ENCODE measurements at regions not wholly inside any gene's neighbourhood (a gene's known extent, or its start where the extent isn't known, plus 50 kb on each side); places are given as distances from the start of the nearest gene placed in this dataset.

GRCh38 chr20:52804497-52805295 is 167.5 kb upstream of the TSHZ2 start:
- H3K27me3 ChIP-seq (replicated peaks; ENCODE audit: insufficient read depth): peaks cover 25% of the 10 kb centered on the region
- 60 to 66% methylated on average over 13 of the region's 13 CpGs for WGBS, 2 experiments (ENCODE audit: low coverage in 1 of 2, low lambda C conversion rate in 2 of 2, missing lambda C conversion rate in 2 of 2)
- TF ChIP-seq EZH2phosphoT487 (IDR thresholded peaks at IDR 0.05; ENCODE audit: insufficient read depth, low read depth) (no peak), EZH2 (IDR thresholded peaks at IDR 0.05; ENCODE audit: insufficient read depth, poor library complexity, severe bottlenecking) (no peak)
- no peaks in the 10 kb centered on the region for H3F3A ChIP-seq (ENCODE audit: insufficient read depth)
- no peaks in the 10 kb centered on the region for H3K4me1 ChIP-seq (ENCODE audit: insufficient read depth)
- no peak overlapping the region for H3K4me2 ChIP-seq (ENCODE audit: unreplicated experiment)
- in situ Hi-C loops (cut with MboI): no loop called here
- no peaks in the 10 kb centered on the region for H3K9me2 ChIP-seq (ENCODE audit: insufficient read depth)
- DNase-seq: no peak
- no peak overlapping the region for H3K27ac ChIP-seq
- H3K9ac ChIP-seq: no peak overlapping the region
- no peaks in the 10 kb centered on the region for H3K9me3 ChIP-seq (ENCODE audit: low read depth)
- no peaks in the 10 kb centered on the region for H3K79me2 ChIP-seq (ENCODE audit: insufficient read depth)
- no peaks in the 10 kb centered on the region for H3K36me3 ChIP-seq (ENCODE audit: low read depth)
- no peak overlapping the region for H3K4me3 ChIP-seq
- H4K20me1 ChIP-seq (ENCODE audit: insufficient read depth): no peaks in the 10 kb centered on the region
- H2AFZ ChIP-seq: no peak overlapping the region

DNA sequence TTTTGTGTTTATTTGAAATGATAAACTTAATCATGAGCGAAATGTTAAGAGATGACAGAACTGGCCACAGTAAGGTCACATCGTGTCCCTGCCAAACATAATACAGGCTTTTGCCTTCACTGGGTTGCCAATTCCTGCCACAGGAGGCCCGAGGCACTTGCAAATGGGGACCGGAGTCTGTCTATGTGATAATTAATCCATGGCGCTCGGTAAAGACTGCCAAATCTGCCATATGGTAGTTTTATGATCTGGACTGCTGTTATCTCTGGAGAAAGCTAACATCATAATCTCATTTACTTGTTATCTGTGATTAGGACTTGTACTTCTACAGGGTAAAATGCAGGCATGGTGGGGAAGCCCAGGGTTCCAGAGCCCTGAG is 170.5 kb upstream of the TSHZ2 start:
- H3K4me2 ChIP-seq (ENCODE audit: unreplicated experiment): no peak overlapping the region
- 10% methylated on average over 6 of the region's 6 CpGs for WGBS, 2 experiments (ENCODE audit: low coverage in 1 of 2, low lambda C conversion rate in 2 of 2, missing lambda C conversion rate in 2 of 2)
- no peak overlapping the region for H3K9ac ChIP-seq
- H3F3A ChIP-seq (ENCODE audit: insufficient read depth): no peaks in the 10 kb centered on the region
- H3K9me2 ChIP-seq (ENCODE audit: insufficient read depth): no peaks in the 10 kb centered on the region
- in situ Hi-C loops (cut with MboI): no loop called here
- H4K20me1 ChIP-seq (ENCODE audit: insufficient read depth): no peaks in the 10 kb centered on the region
- H3K27ac ChIP-seq: no peak overlapping the region
- no peak overlapping the region for H2AFZ ChIP-seq
- no peaks in the 10 kb centered on the region for H3K9me3 ChIP-seq (ENCODE audit: low read depth)
- no peak for TF ChIP-seq EZH2 (IDR thresholded peaks at IDR 0.05; ENCODE audit: insufficient read depth, poor library complexity, severe bottlenecking)
- no peak for TF ChIP-seq EZH2phosphoT487 (IDR thresholded peaks at IDR 0.05; ENCODE audit: insufficient read depth, low read depth)
- no peaks in the 10 kb centered on the region for H3K4me1 ChIP-seq (ENCODE audit: insufficient read depth)
- no peak overlapping the region for H3K4me3 ChIP-seq
- DNase-seq: no peak
- H3K27me3 ChIP-seq (replicated peaks; ENCODE audit: insufficient read depth): peaks cover 23% of the 10 kb centered on the region
- no peaks in the 10 kb centered on the region for H3K36me3 ChIP-seq (ENCODE audit: low read depth)
- H3K79me2 ChIP-seq (ENCODE audit: insufficient read depth): no peaks in the 10 kb centered on the region

DNA sequence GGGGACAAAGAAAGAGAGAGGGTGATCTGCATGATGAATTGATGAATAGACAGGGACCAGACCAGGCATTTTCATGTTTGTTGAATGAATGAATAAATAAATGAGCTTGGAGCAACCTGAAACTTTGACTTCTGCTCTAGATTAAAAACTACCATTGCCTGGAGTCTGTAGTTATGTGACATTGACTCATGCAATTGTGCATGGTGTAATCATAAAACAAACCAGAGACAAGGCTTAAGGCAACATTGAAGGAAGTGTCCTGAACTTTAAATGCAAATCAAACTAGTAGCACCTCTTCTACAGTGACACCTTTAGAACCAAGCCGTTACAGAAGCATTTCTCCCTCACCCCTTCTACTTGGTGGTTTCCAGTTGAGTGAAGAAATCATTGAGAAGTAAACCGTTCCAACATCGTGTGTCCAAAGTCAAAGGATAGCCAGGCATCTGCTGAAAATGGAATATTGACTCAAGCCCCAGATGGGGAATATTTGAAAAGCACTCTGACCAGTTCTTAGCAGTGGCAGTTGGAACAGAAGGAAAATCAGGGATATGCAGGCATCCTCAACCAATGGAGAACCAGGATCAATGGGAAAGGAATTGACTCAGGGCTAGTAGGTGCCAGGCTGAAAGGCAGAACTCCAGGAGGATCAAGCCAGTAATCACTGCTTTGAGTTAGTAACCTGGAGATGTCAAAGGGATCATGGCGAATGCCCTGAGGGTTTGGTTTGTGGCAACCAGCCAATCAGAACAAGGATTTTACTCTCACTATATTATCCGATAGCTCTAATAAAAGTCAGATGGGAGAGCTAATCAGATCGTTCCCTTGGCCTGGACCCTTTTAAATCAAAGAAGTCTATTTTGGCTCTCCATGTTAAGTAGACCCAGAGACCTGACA is 171.2 kb upstream of the TSHZ2 start:
- no peak for TF ChIP-seq EZH2 (IDR thresholded peaks at IDR 0.05; ENCODE audit: insufficient read depth, poor library complexity, severe bottlenecking)
- TF ChIP-seq EZH2phosphoT487 (IDR thresholded peaks at IDR 0.05; ENCODE audit: insufficient read depth, low read depth): no peak
- no peaks in the 10 kb centered on the region for H3F3A ChIP-seq (ENCODE audit: insufficient read depth)
- H3K79me2 ChIP-seq (ENCODE audit: insufficient read depth): no peaks in the 10 kb centered on the region
- no peak overlapping the region for H3K4me3 ChIP-seq
- no peak overlapping the region for H3K4me2 ChIP-seq (ENCODE audit: unreplicated experiment)
- H3K9me2 ChIP-seq (ENCODE audit: insufficient read depth): no peaks in the 10 kb centered on the region
- H4K20me1 ChIP-seq (ENCODE audit: insufficient read depth): no peaks in the 10 kb centered on the region
- DNase-seq: peak; percentile 13
- no peak overlapping the region for H2AFZ ChIP-seq
- WGBS, 2 experiments (ENCODE audit: low coverage in 1 of 2, low lambda C conversion rate in 2 of 2, missing lambda C conversion rate in 2 of 2): 14 to 17% methylated on average over 6 of the region's 6 CpGs
- H3K36me3 ChIP-seq (ENCODE audit: low read depth): no peaks in the 10 kb centered on the region
- in situ Hi-C loops (cut with MboI): no loop called here
- no peaks in the 10 kb centered on the region for H3K4me1 ChIP-seq (ENCODE audit: insufficient read depth)
- peaks cover 17% of the 10 kb centered on the region for H3K27me3 ChIP-seq (replicated peaks; ENCODE audit: insufficient read depth)
- no peak overlapping the region for H3K27ac ChIP-seq
- no peaks in the 10 kb centered on the region for H3K9me3 ChIP-seq (ENCODE audit: low read depth)
- H3K9ac ChIP-seq: no peak overlapping the region

GRCh38 chr20:52799130-52799529 is 173.0 kb upstream of the TSHZ2 start:
- Histone ChIP-seq H3K9me2 (ENCODE audit: insufficient read depth) (no peaks in the 10 kb centered on the region), H2AFZ (no peak overlapping the region), H3K27ac (no peak overlapping the region), H4K20me1 (ENCODE audit: insufficient read depth) (no peaks in the 10 kb centered on the region), H3K4me3 (no peak overlapping the region), H3K79me2 (ENCODE audit: insufficient read depth) (no peaks in the 10 kb centered on the region), H3K4me1 (ENCODE audit: insufficient read depth) (no peaks in the 10 kb centered on the region), H3K9me3 (ENCODE audit: low read depth) (no peaks in the 10 kb centered on the region), H3F3A (ENCODE audit: insufficient read depth) (no peaks in the 10 kb centered on the region), H3K27me3 (replicated peaks; ENCODE audit: insufficient read depth) (peaks cover 10% of the 10 kb centered on the region; the same call in 1 of the 2 replicates), H3K9ac (no peak overlapping the region), H3K4me2 (ENCODE audit: unreplicated experiment) (no peak overlapping the region), H3K36me3 (ENCODE audit: low read depth) (no peaks in the 10 kb centered on the region)
- TF ChIP-seq EZH2phosphoT487 (IDR thresholded peaks at IDR 0.05; ENCODE audit: insufficient read depth, low read depth): no peak
- TF ChIP-seq EZH2 (IDR thresholded peaks at IDR 0.05; ENCODE audit: insufficient read depth, poor library complexity, severe bottlenecking): no peak
- in situ Hi-C loops (cut with MboI): no loop called here
- no peak for DNase-seq
- WGBS, 2 experiments (ENCODE audit: low coverage in 1 of 2, low lambda C conversion rate in 2 of 2, missing lambda C conversion rate in 2 of 2): 47 to 68% methylated on average over 2 of the region's 2 CpGs
